ENCODE measurements at regions not wholly inside any gene's neighbourhood (a gene's known extent, or its start where the extent isn't known, plus 50 kb on each side); places are given as distances from the start of the nearest gene placed in this dataset.

- H3K4me3 ChIP-seq = no peak overlapping the region
- no peak for DNase-seq
- H3K36me3 ChIP-seq = no peaks in the 10 kb centered on the region
- no peaks in the 10 kb centered on the region for H3K9me3 ChIP-seq
- TF ChIP-seq, protein P1, sequence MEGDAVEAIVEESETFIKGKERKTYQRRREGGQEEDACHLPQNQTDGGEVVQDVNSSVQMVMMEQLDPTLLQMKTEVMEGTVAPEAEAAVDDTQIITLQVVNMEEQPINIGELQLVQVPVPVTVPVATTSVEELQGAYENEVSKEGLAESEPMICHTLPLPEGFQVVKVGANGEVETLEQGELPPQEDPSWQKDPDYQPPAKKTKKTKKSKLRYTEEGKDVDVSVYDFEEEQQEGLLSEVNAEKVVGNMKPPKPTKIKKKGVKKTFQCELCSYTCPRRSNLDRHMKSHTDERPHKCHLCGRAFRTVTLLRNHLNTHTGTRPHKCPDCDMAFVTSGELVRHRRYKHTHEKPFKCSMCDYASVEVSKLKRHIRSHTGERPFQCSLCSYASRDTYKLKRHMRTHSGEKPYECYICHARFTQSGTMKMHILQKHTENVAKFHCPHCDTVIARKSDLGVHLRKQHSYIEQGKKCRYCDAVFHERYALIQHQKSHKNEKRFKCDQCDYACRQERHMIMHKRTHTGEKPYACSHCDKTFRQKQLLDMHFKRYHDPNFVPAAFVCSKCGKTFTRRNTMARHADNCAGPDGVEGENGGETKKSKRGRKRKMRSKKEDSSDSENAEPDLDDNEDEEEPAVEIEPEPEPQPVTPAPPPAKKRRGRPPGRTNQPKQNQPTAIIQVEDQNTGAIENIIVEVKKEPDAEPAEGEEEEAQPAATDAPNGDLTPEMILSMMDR (IDR thresholded peaks at IDR 0.05) = no peak
- no peaks in the 10 kb centered on the region for H3K27me3 ChIP-seq
- no peak overlapping the region for H3K27ac ChIP-seq
- intact Hi-C loops (cut with DNase I; ENCODE audit: low total_unique reads) = no loop called here
- no peaks in the 10 kb centered on the region for H3K4me1 ChIP-seq
Observed at GRCh38 chr13:105255472-105255871, 1280.0 kb downstream of the EFNB2 start.

- H3K27me3 ChIP-seq = no peaks in the 10 kb centered on the region
- H3K9me3 ChIP-seq = no peaks in the 10 kb centered on the region
- TF ChIP-seq, protein P1 (IDR thresholded peaks at IDR 0.05) = no peak
- intact Hi-C loops (cut with DNase I; ENCODE audit: low total_unique reads) = no loop called here
- no peak overlapping the region for H3K27ac ChIP-seq
- no peak for DNase-seq
- H3K36me3 ChIP-seq = no peaks in the 10 kb centered on the region
- no peak overlapping the region for H3K4me3 ChIP-seq
- no peaks in the 10 kb centered on the region for H3K4me1 ChIP-seq
Observed at GRCh38 chr13:105251293-105251692, 1284.2 kb downstream of the EFNB2 start.

GRCh38 chr13:105247830-105248229 is 1287.6 kb downstream of the EFNB2 start:
- intact Hi-C loops (cut with DNase I; ENCODE audit: low total_unique reads) = no loop called here
- H3K27me3 ChIP-seq = no peaks in the 10 kb centered on the region
- H3K4me1 ChIP-seq = no peaks in the 10 kb centered on the region
- no peak overlapping the region for H3K27ac ChIP-seq
- H3K9me3 ChIP-seq = no peaks in the 10 kb centered on the region
- no peak for DNase-seq
- H3K4me3 ChIP-seq = no peak overlapping the region
- no peaks in the 10 kb centered on the region for H3K36me3 ChIP-seq
- TF ChIP-seq, protein P1 (IDR thresholded peaks at IDR 0.05) = no peak

- no peak overlapping the region for H3K4me3 ChIP-seq
- no peaks in the 10 kb centered on the region for H3K36me3 ChIP-seq
- no peak overlapping the region for H3K27ac ChIP-seq
- no peaks in the 10 kb centered on the region for H3K9me3 ChIP-seq
- DNase-seq = no peak
- intact Hi-C loops (cut with DNase I; ENCODE audit: low total_unique reads) = no loop called here
- TF ChIP-seq, protein P1 (IDR thresholded peaks at IDR 0.05) = no peak
- no peaks in the 10 kb centered on the region for H3K4me1 ChIP-seq
- no peaks in the 10 kb centered on the region for H3K27me3 ChIP-seq
Observed at GRCh38 chr13:105240371-105240770, 1295.1 kb downstream of the EFNB2 start.

GRCh38 chr13:105232439-105232838 is 1303.0 kb downstream of the EFNB2 start:
- no peaks in the 10 kb centered on the region for H3K9me3 ChIP-seq
- no peak for DNase-seq
- no peak overlapping the region for H3K4me3 ChIP-seq
- TF ChIP-seq, protein P1 (IDR thresholded peaks at IDR 0.05) = no peak
- H3K36me3 ChIP-seq = no peaks in the 10 kb centered on the region
- H3K27ac ChIP-seq = no peak overlapping the region
- no peaks in the 10 kb centered on the region for H3K27me3 ChIP-seq
- no peaks in the 10 kb centered on the region for H3K4me1 ChIP-seq
- intact Hi-C loops (cut with DNase I; ENCODE audit: low total_unique reads) = no loop called here

DNA sequence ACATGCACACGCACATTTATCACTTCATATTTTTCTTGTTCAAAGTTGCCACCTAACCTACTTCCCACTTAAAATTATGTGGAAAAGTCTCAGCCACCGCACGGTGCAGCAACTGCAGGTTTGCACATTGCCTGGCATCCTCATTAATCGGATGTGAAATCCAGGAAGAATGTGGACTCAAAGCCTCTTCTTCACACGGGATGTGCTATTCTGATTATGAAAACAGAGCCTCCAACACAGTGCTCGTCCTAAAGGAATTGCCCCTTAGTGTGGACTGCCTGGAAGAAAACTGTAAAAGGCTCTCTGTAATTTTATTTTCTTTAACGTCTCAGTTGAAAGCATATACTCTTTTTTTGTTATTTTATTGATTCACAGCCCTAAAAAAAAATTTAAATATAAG is 1303.5 kb downstream of the EFNB2 start:
- no peak overlapping the region for H3K27ac ChIP-seq
- H3K9me3 ChIP-seq = no peaks in the 10 kb centered on the region
- TF ChIP-seq, protein P1 (IDR thresholded peaks at IDR 0.05) = no peak
- no peak overlapping the region for H3K4me3 ChIP-seq
- H3K4me1 ChIP-seq = no peaks in the 10 kb centered on the region
- intact Hi-C loops (cut with DNase I; ENCODE audit: low total_unique reads) = no loop called here
- no peaks in the 10 kb centered on the region for H3K36me3 ChIP-seq
- H3K27me3 ChIP-seq = no peaks in the 10 kb centered on the region
- no peak for DNase-seq
